ENCODE measurements at regions not wholly inside any gene's neighbourhood (a gene's known extent, or its start where the extent isn't known, plus 50 kb on each side); places are given as distances from the start of the nearest gene placed in this dataset.

- TF ChIP-seq CTCF (IDR thresholded peaks at IDR 0.05) (no peak), POLR2A (IDR thresholded peaks at IDR 0.05) (no peak)
Observed at GRCh38 chr11:92797874-92798273, 171.6 kb upstream of the MTNR1B start.
